Neutrophil (primary cell): ENCODE measurements at regions not wholly inside any gene's neighbourhood (a gene's known extent, or its start where the extent isn't known, plus 50 kb on each side); places are given as distances from the start of the nearest gene placed in this dataset.

ENCODE experiments used
- H3K27ac ChIP-seq: fragments of 200-600 bp; sonication (generic); 2 replicates; pipeline ENCODE4 v1.5.1; 2016; ENCODE audit warnings: mild to moderate bottlenecking, moderate library complexity
- H3K27me3 ChIP-seq: fragments of 200-600 bp; sonication (generic); 2 replicates; pipeline ENCODE4 v1.6.0; 2016; ENCODE audit warnings: mild to moderate bottlenecking
- H3K36me3 ChIP-seq: fragments of 200-600 bp; sonication (generic); 2 replicates; pipeline ENCODE4 v1.5.1; 2017
- H3K4me1 ChIP-seq, 2 experiments: fragments of 200-600 bp in 1 of 2; sonication (generic) in 1 of 2; 1 replicate in 1 of 2; 2 replicates in 1 of 2; pipeline versions ENCODE4 v1.5.1 to v1.6.1; 2013 to 2016; ENCODE audit warnings: low read depth in 1 of 2, low read length in 1 of 2, mild to moderate bottlenecking in 1 of 2, moderate library complexity in 1 of 2; ENCODE audit not compliant: control insufficient read depth in 1 of 2, insufficient read depth in 1 of 2
- H3K4me3 ChIP-seq, 2 experiments: fragments of 200-600 bp in 1 of 2; sonication (generic) in 1 of 2; 1 replicate in 1 of 2; 2 replicates in 1 of 2; pipeline ENCODE4 v1.5.1; 2013 to 2016; ENCODE audit warnings: low read depth in 1 of 2, low read length in 1 of 2, mild to moderate bottlenecking in 1 of 2, moderate library complexity in 1 of 2
- H3K9me3 ChIP-seq: fragments of 200-600 bp; sonication (generic); 2 replicates; pipeline ENCODE4 v1.5.1; 2016
- TF ChIP-seq, protein P1 (sequence below): fragments of 200-600 bp; sonication (generic); IDR thresholded peaks from 2 replicates; pipeline ENCODE4 v1.5.1; 2016; ENCODE audit warnings: antibody characterized with exemption

DNA sequence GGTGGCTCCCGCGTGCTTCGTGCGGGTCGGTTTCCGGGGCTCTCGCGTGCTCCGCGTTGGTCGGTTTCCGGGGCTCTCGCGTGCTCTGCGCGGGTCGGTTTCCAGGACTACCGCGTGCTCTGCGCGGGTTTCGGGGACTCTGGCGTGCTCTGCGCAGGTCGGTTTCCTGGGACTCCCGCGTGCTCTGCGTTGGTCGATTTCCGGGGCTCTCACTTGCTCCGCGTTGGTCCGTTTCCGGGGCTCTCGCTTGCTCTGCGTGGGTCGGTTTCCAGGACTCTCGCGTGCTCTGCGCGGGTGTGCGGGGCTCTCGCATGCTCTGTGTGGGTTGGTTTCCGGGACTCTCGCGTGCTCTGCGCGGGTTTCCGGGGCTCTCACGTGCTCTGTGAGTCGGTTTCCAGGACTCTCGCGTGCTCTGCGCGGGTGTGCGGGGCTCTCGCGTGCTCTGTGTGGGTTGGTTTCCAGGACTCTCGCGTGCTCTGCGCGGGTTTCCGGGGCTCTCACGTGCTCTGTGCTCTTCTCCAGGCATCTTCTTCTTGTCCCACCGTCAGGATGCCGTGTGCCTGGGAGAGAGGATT is 109.9 kb upstream of the LRPAP1 start:
- H3K4me3 ChIP-seq, result no peak overlapping the region
- no peak overlapping the region for H3K27ac ChIP-seq
- H3K36me3 ChIP-seq, result no peaks in the 10 kb centered on the region
- peaks cover 15% of the 10 kb centered on the region for H3K27me3 ChIP-seq
- H3K9me3 ChIP-seq, result no peaks in the 10 kb centered on the region
- TF ChIP-seq, protein P1, sequence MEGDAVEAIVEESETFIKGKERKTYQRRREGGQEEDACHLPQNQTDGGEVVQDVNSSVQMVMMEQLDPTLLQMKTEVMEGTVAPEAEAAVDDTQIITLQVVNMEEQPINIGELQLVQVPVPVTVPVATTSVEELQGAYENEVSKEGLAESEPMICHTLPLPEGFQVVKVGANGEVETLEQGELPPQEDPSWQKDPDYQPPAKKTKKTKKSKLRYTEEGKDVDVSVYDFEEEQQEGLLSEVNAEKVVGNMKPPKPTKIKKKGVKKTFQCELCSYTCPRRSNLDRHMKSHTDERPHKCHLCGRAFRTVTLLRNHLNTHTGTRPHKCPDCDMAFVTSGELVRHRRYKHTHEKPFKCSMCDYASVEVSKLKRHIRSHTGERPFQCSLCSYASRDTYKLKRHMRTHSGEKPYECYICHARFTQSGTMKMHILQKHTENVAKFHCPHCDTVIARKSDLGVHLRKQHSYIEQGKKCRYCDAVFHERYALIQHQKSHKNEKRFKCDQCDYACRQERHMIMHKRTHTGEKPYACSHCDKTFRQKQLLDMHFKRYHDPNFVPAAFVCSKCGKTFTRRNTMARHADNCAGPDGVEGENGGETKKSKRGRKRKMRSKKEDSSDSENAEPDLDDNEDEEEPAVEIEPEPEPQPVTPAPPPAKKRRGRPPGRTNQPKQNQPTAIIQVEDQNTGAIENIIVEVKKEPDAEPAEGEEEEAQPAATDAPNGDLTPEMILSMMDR, result no peak
- no peaks in the 10 kb centered on the region for H3K4me1 ChIP-seq

DNA sequence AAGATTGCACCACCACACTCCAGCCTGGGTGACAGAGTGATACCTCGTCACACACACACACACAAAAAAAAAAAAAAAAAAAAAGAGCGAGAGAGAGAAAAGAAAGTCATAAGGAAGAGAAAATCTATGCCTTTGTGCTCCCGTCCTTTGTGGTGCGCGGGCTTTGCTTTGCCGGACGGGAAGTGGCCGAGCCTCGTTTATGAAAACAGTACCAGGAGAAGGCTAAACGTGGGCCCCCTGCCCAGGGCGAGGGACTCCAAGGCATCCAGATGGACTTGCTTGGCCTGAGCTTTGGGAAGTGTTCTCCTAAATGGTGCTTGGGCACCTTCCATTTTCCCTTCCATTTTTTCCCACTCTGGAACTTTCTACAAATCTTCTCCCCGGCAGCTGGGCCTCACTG is 109.3 kb upstream of the LRPAP1 start:
- Histone ChIP-seq H3K27me3 (peaks cover 9% of the 10 kb centered on the region), H3K4me3 (no peak overlapping the region), H3K36me3 (no peaks in the 10 kb centered on the region), H3K4me1 (no peaks in the 10 kb centered on the region), H3K27ac (no peak overlapping the region), H3K9me3 (no peaks in the 10 kb centered on the region)
- TF ChIP-seq, protein P1, result no peak

DNA sequence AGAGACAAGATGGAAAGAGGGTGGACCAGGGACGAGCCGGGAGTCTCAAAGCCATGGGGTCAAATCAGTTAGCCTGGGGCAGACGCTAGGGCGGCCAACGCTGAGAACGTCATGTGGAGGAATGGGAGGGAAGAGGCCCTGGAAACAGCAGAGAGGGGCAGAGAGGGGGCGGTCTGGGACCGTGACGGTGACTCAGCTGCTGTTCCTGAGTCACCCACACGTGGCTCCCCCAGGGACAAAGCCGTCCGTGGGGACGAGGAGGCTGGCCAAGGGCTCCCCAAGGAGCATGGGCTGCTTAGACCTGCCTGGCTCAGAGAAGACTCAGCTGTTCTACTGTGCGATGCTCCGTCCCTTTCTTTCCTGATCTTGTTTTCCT is 108.4 kb upstream of the LRPAP1 start:
- Histone ChIP-seq H3K4me3 (no peak overlapping the region), H3K4me1 (no peaks in the 10 kb centered on the region), H3K27me3 (peaks cover 4% of the 10 kb centered on the region), H3K27ac (no peak overlapping the region), H3K36me3 (no peaks in the 10 kb centered on the region), H3K9me3 (no peaks in the 10 kb centered on the region)
- TF ChIP-seq, protein P1, result no peak

DNA sequence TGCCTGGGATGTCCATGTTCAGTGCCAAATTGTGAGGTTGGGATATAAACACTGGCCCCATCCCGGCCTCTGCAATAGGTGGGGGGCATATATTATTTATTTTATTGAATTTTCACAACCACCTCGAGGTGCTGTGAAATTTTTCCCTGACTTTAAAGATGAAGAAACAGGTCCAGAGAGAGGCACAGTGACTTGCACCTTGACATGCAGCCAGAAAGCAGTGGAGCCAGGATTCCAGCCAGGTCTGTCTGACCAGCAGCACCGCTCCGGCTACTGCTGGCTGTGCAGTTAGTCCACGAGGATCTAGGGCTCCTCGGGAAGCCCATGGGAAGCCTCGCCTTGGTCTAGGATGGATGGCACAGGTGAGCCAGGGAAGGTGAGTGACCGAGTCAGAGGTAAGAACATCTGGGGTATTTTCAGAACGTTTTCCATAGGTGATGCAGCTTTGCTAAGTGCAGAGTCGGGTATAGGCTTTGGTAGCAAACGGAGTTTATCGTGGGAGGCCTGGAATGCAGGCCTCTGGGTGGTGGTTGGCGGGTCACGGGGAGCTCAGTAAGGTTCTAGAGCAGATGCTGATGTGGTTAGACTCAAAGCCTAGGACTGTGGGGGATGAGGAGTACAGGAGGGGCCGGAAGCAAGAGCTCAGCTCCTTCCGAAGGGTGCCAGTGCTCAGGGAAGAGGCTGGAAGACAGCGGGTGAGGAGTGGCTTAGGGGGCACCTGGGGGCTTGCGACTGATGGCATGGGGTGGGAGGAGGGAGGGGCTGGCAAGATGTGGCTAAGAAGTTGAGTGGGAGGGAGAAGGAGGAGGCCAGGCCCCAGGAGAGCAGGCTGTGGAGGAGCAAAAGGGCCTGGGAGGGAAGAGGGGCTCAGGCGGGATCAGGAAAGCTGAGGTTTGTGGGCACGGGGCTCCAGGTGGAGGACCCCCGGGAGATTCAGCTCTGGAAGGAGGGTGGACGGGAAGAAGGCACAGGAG is 107.7 kb upstream of the LRPAP1 start:
- Histone ChIP-seq H3K4me3 (no peak overlapping the region), H3K27me3 (peaks cover 4% of the 10 kb centered on the region), H3K27ac (no peak overlapping the region), H3K4me1 (no peaks in the 10 kb centered on the region), H3K9me3 (no peaks in the 10 kb centered on the region), H3K36me3 (no peaks in the 10 kb centered on the region)
- TF ChIP-seq, protein P1, result no peak

DNA sequence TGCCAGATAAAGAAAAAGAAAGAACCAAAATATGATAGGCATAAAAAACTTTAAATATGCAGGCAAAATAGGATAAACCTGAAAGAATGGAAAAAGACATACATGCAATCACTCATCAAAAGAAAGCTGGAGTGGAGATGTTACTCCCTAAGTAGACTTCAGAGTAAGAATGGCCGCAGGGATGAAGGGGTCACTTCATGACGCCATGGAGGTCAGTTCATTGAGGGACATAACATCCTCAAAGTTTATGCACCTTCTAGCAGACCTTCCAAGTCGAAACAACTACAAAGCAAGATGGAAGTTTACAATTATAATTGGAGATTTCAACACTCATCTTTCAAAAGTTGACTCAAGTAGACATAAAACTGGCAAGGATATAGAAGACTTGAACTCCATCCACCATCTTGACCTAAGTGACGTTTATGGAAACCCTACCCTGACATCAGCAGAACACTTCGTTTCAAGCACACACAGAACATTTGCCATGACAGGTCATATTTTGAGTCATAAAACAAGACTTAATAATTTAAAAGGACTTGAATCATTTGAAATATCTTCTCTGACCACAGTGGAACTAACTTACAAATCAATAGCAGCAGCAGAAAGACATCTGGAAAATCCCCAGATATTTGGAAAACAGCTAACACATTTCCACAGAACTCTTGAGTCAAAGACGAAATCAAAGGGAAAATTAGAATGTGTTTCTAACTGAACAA is 106.0 kb upstream of the LRPAP1 start:
- H3K9me3 ChIP-seq, result no peaks in the 10 kb centered on the region
- peaks cover 4% of the 10 kb centered on the region for H3K27me3 ChIP-seq
- H3K4me3 ChIP-seq, result no peak overlapping the region
- TF ChIP-seq, protein P1, result no peak
- no peaks in the 10 kb centered on the region for H3K36me3 ChIP-seq
- no peaks in the 10 kb centered on the region for H3K4me1 ChIP-seq
- H3K27ac ChIP-seq, result no peak overlapping the region
